ENCODE measurements at regions not wholly inside any gene's neighbourhood (a gene's known extent, or its start where the extent isn't known, plus 50 kb on each side); places are given as distances from the start of the nearest gene placed in this dataset.

GRCh38 chrX:69110116-69110530 is 55.1 kb downstream of the PJA1 start:
- intact Hi-C loops (cut with micrococcal nuclease; ENCODE audit: unreplicated experiment) = no loop called here
- no TSS peak for BruUV-seq (replicated peaks)

GRCh38 chrX:69109706-69110105 is 55.5 kb downstream of the PJA1 start:
- H3K36me3 ChIP-seq (ENCODE audit: control insufficient read depth, insufficient read depth, low read length) = no peaks in the 10 kb centered on the region
- ChIA-PET POLR2A (no interaction called here), CTCF (no interaction called here)
- H3K9me3 ChIP-seq (ENCODE audit: control insufficient read depth, insufficient read depth, low read depth, low read length) = no peaks in the 10 kb centered on the region
- no peak overlapping the region for H3K4me3 ChIP-seq (ENCODE audit: low read depth in 2 of 2, low read length in 2 of 2)
- ATAC-seq (peak; percentile 53; the same call in 1 of the 2 replicates), DNase-seq (ENCODE audit: low read depth, low spot score) (no peak)
- no peak for TF ChIP-seq SIN3A (IDR thresholded peaks at IDR 0.05; ENCODE audit: borderline replicate concordance, insufficient read depth, low read depth, low read length)
- TF ChIP-seq TCF7L2 (IDR thresholded peaks at IDR 0.05; ENCODE audit: low read depth, low read length) = no peak
- no peak for TF ChIP-seq POLR2AphosphoS5 (IDR thresholded peaks at IDR 0.05; ENCODE audit: low read depth, low read length)
- no peak for TF ChIP-seq CTCF (IDR thresholded peaks at IDR 0.05)
- TF ChIP-seq REST (IDR thresholded peaks at IDR 0.05; ENCODE audit: insufficient read depth in 1 of 2, low read depth in 2 of 2, low read length in 1 of 2) = no peak
- in situ Hi-C loops (cut with HindIII; ENCODE audit: low pct_unique_long_range_greater_than_20kb, low sequenced_read_pairs) = no loop called here
- H3K27me3 ChIP-seq (ENCODE audit: control insufficient read depth, insufficient read depth, low read length) = no peaks in the 10 kb centered on the region
- no peak overlapping the region for H3K27ac ChIP-seq (ENCODE audit: low read length)
- no TSS peak for BruUV-seq (replicated peaks)
- no peaks in the 10 kb centered on the region for H3K4me1 ChIP-seq (ENCODE audit: control insufficient read depth, insufficient read depth, low read length)
- intact Hi-C loops (cut with micrococcal nuclease; ENCODE audit: unreplicated experiment) = no loop called here

More at GRCh38 chrX:69110116-69110530, 55.1 kb downstream of the PJA1 start:
- Histone ChIP-seq H3K4me3 (ENCODE audit: low read depth in 2 of 2, low read length in 2 of 2) (no peak overlapping the region), H3K36me3 (ENCODE audit: control insufficient read depth, insufficient read depth, low read length) (no peaks in the 10 kb centered on the region), H3K27me3 (ENCODE audit: control insufficient read depth, insufficient read depth, low read length) (no peaks in the 10 kb centered on the region), H3K27ac (ENCODE audit: low read length) (no peak overlapping the region), H3K4me1 (ENCODE audit: control insufficient read depth, insufficient read depth, low read length) (no peaks in the 10 kb centered on the region), H3K9me3 (ENCODE audit: control insufficient read depth, insufficient read depth, low read depth, low read length) (no peaks in the 10 kb centered on the region)
- no peak for TF ChIP-seq REST (IDR thresholded peaks at IDR 0.05; ENCODE audit: insufficient read depth in 1 of 2, low read depth in 2 of 2, low read length in 1 of 2)
- no peak for TF ChIP-seq SIN3A (IDR thresholded peaks at IDR 0.05; ENCODE audit: borderline replicate concordance, insufficient read depth, low read depth, low read length)
- ChIA-PET CTCF (no interaction called here), POLR2A (no interaction called here)
- DNase-seq (ENCODE audit: low read depth, low spot score) (no peak), ATAC-seq (peak; percentile 30; the same call in 1 of the 2 replicates)
- in situ Hi-C loops (cut with HindIII; ENCODE audit: low pct_unique_long_range_greater_than_20kb, low sequenced_read_pairs) = no loop called here
